Stomach (tissue), 8 donors: ENCODE measurements at regions not wholly inside any gene's neighbourhood (a gene's known extent, or its start where the extent isn't known, plus 50 kb on each side); places are given as distances from the start of the nearest gene placed in this dataset.

ENCODE experiments used
- DNase-seq, 2 donors: peaks; one replicate each; pipeline versions ENCODE4 v3.0.0 to v3.0.0-alpha.2; 2013 to 2019
- H3K27ac ChIP-seq, 5 donors: fragments of 200-600 bp in 4 of 5; sonication (generic) in 4 of 5; one replicate each; pipeline ENCODE4 v1.5.1; 2013 to 2019; ENCODE audit warnings: mild to moderate bottlenecking in 1 of 5, moderate library complexity in 1 of 5
- H3K27me3 ChIP-seq, 3 donors: fragments of 200-600 bp; sonication (generic); one replicate each; pipeline ENCODE4 v1.5.1; 2017 to 2019; ENCODE audit warnings: mixed run types in 1 of 3
- H3K36me3 ChIP-seq, 4 donors: fragments of 200-600 bp; sonication (generic); 1 replicate in 3 of 4; 2 replicates in 1 of 4; pipeline ENCODE4 v1.5.1; 2016 to 2019
- H3K4me1 ChIP-seq, 4 donors: fragments of 200-600 bp; sonication (generic); one replicate each; pipeline ENCODE4 v1.5.1; 2016 to 2019
- H3K4me3 ChIP-seq, 4 donors: fragments of 200-600 bp; sonication (generic) in 3 of 4; one replicate each; pipeline ENCODE4 v1.5.1; 2016 to 2019; ENCODE audit warnings: mild to moderate bottlenecking in 1 of 4
- H3K9me3 ChIP-seq, 4 donors: fragments of 200-600 bp; sonication (generic); one replicate each; pipeline ENCODE4 v1.5.1; 2016 to 2019
- EP300 ChIP-seq: sonication (generic); formaldehyde crosslinking; IDR thresholded peaks from one replicate; pipeline ENCODE4 v1.6.1; 2017; ENCODE audit warnings: antibody characterized with exemption
- POLR2A ChIP-seq, 4 donors: fragments of 450-650 bp; IDR thresholded peaks; one replicate each; pipeline ENCODE4 v1.6.1; 2016; ENCODE audit warnings: antibody characterized with exemption in 4 of 4, control low read depth in 2 of 4, mild to moderate bottlenecking in 1 of 4, moderate library complexity in 1 of 4
- POLR2AphosphoS5 ChIP-seq, 3 donors: sonication (generic); formaldehyde crosslinking; IDR thresholded peaks; one replicate each; pipeline ENCODE4 v1.6.1; 2016; ENCODE audit warnings: antibody characterized with exemption in 3 of 3
- WGBS, 5 donors: extraction: QIAGEN DNeasy Blood & Tissue Kit in 3 of 5; methylation state at CpG; one replicate each; pipeline versions ENCODE4 v1.1.5 to v1.1.7; 2013 to 2018; 5-methylcytosine and 5-hydroxymethylcytosine counted together
- intact Hi-C: fragments of 100-400 bp; cut with DNase I; formaldehyde crosslinking; loops from one replicate; pipeline ENCODE4 v1.15.1; 2023; ENCODE audit warnings: low total_unique reads
- TF ChIP-seq, protein P1 (sequence below), 7 experiments: fragments of 450-650 bp in 4 of 7; fragments of 200-600 bp in 3 of 7; sonication (generic) in 3 of 7; IDR thresholded peaks; one replicate each; pipeline ENCODE4 v1.5.1; 2016 to 2019; ENCODE audit warnings: antibody characterized with exemption in 7 of 7, control low read depth in 2 of 7, mild to moderate bottlenecking in 1 of 7
- donor health status: healthy with polysubstance abuse.
- donor health status: Bipolar disorder and iron deficiency.
- donor health status: healthy.

DNA sequence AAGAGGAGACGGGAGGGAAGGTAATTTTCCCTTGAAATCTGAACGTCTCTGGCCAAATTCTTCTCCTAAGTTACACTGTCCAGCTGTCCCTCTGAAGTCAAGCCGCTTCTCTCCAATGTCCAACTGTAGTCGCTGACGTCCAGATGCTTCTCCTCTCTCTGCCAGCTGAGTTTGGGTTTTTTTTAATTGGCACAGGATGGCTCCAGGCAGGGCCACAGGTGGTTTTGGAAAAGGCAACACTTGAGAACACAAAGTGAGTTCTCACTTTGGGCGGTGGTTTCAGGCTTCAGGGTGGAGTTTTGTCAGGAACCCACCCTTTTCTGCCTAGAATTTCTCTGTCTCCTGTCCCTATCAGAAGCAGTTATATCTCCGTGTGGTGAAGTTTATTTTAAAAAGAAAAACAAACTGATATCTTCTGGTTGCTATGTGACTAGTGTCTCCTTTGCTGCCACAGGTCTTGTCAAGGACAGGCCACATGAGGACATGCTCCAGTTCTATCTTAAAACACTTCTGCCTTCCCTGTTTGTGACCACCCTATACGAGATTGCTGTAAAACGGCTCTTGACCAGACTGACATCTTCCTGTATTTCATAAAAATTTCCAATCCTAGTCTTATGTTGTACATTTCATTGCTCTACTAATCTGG is 472.3 kb upstream of the ADGRL4 start:
- WGBS, 5 donors = 70 to 78% (median 74%) methylated on average over 9 of the region's 9 CpGs
- Histone ChIP-seq H3K4me3 (no peak overlapping the region), H3K27ac (no peak overlapping the region), H3K27me3 (no peaks in the 10 kb centered on the region), H3K9me3 (peaks cover 0 to 6% (median 0%) of the 10 kb centered on the region in 4 donors), H3K4me1 (no peaks in the 10 kb centered on the region), H3K36me3 (no peaks in the 10 kb centered on the region)
- DNase-seq = no peak
- intact Hi-C loops = no loop called here
- no peak for TF ChIP-seq POLR2AphosphoS5 (IDR thresholded peaks at IDR 0.05)
- TF ChIP-seq, protein P1, sequence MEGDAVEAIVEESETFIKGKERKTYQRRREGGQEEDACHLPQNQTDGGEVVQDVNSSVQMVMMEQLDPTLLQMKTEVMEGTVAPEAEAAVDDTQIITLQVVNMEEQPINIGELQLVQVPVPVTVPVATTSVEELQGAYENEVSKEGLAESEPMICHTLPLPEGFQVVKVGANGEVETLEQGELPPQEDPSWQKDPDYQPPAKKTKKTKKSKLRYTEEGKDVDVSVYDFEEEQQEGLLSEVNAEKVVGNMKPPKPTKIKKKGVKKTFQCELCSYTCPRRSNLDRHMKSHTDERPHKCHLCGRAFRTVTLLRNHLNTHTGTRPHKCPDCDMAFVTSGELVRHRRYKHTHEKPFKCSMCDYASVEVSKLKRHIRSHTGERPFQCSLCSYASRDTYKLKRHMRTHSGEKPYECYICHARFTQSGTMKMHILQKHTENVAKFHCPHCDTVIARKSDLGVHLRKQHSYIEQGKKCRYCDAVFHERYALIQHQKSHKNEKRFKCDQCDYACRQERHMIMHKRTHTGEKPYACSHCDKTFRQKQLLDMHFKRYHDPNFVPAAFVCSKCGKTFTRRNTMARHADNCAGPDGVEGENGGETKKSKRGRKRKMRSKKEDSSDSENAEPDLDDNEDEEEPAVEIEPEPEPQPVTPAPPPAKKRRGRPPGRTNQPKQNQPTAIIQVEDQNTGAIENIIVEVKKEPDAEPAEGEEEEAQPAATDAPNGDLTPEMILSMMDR (IDR thresholded peaks at IDR 0.05) = no peak
- TF ChIP-seq EP300 = no peak
- no peak for TF ChIP-seq POLR2A (IDR thresholded peaks at IDR 0.05)

DNA sequence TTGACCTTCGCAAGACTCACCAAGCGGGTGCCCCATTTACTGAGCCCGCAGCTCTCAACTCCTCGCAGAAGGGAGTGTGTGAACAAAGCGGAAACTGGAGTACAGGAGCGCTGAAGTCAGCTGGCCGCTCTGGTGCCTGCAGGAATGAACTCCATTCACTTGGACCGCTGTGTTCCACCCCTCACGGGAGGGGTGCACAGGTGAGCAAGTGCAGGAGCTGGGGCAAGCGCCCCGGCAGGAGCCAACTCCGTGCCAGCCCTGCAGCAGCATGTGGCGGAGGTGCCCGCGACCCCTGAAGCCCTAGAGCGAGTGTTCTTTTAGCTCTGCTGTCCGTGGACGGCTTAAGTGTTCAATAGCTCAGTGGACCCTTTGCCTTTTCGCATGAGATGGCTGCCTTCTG is 471.6 kb upstream of the ADGRL4 start:
- DNase-seq = no peak
- Histone ChIP-seq H3K4me1 (no peaks in the 10 kb centered on the region), H3K27me3 (no peaks in the 10 kb centered on the region), H3K4me3 (no peak overlapping the region), H3K9me3 (peaks cover 0 to 6% (median 0%) of the 10 kb centered on the region in 4 donors), H3K27ac (no peak overlapping the region), H3K36me3 (no peaks in the 10 kb centered on the region)
- TF ChIP-seq POLR2A (IDR thresholded peaks at IDR 0.05) (no peak), POLR2AphosphoS5 (IDR thresholded peaks at IDR 0.05) (no peak), EP300 (no peak)
- TF ChIP-seq, protein P1 (IDR thresholded peaks at IDR 0.05) = no peak
- intact Hi-C loops = no loop called here
- WGBS, 5 donors = 91 to 96% (median 94%) methylated on average over 19 of the region's 19 CpGs

DNA sequence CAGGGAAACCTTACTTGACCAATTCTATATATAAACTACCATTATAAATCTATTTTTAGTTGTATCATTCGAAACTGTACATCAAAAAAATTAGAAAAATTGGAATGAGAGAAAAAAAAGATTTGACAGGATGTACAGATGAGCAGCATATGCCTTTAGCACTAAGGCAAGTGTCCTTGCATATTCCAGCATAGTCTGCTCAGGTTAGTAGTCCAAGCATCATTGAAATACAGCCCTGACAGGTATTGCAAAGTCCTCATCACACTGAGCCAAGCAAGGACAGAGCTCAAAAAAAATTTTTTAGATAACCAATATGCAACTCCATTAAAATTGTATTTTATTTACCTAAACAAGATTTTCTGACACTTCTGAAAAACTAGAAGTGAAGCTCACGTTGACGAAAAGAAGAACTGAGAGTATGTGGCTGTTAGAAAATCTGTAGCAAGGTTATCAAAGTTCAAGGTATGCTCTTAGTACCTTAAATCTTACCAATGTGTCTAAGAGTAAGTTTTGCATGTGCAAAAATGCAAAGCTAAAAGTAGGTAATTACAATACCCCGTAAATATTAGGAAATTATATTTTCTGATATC is 465.6 kb upstream of the ADGRL4 start:
- no peak overlapping the region for H3K4me3 ChIP-seq
- H3K36me3 ChIP-seq = no peaks in the 10 kb centered on the region
- no peak for TF ChIP-seq POLR2A (IDR thresholded peaks at IDR 0.05)
- no peak for TF ChIP-seq EP300
- TF ChIP-seq, protein P1 (IDR thresholded peaks at IDR 0.05) = no peak
- TF ChIP-seq POLR2AphosphoS5 (IDR thresholded peaks at IDR 0.05) = no peak
- no peak overlapping the region for H3K27ac ChIP-seq
- H3K9me3 ChIP-seq = peaks cover 0 to 2% (median 0%) of the 10 kb centered on the region in 4 donors
- no peaks in the 10 kb centered on the region for H3K4me1 ChIP-seq
- no peak for DNase-seq
- WGBS, 5 donors = 67 to 76% (median 73%) methylated on average over 4 of the region's 4 CpGs
- intact Hi-C loops = no loop called here
- no peaks in the 10 kb centered on the region for H3K27me3 ChIP-seq

DNA sequence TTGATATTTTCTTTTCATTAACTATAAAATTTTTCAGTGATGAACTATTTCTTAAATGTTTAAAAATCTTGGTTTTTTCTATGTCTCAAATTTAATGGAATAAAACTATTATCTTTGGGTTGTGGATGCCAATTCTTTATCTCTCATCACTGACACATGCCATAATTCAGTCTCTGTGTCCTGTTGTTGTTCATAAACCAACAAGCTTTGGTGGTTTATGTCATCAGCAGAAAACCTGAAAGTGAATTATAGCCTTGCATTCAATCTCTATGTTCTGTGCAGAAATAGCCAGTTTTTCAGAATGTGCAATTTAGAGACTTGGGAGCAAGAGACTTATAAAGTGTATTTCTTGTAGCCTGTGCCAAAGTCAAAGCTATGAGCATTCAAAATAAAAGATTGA is 462.6 kb upstream of the ADGRL4 start:
- intact Hi-C loops = no loop called here
- Histone ChIP-seq H3K36me3 (no peaks in the 10 kb centered on the region), H3K9me3 (peaks cover 0 to 3% (median 0%) of the 10 kb centered on the region in 4 donors), H3K4me1 (no peaks in the 10 kb centered on the region), H3K27me3 (no peaks in the 10 kb centered on the region), H3K27ac (no peak overlapping the region), H3K4me3 (no peak overlapping the region)
- no peak for DNase-seq
- TF ChIP-seq, protein P1 (IDR thresholded peaks at IDR 0.05) = no peak
- TF ChIP-seq EP300 (no peak), POLR2A (IDR thresholded peaks at IDR 0.05) (no peak), POLR2AphosphoS5 (IDR thresholded peaks at IDR 0.05) (no peak)
